SW480 (cell line): ENCODE measurements at regions not wholly inside any gene's neighbourhood (a gene's known extent, or its start where the extent isn't known, plus 50 kb on each side); places are given as distances from the start of the nearest gene placed in this dataset.

Experiments
- DNase-seq: peaks from one replicate; pipeline ENCODE4 v3.0.0-alpha.2; 2016; ENCODE audit warnings: low spot score

GRCh38 chr13:55669051-55669450 is 1471.7 kb upstream of the PRR20A start:
- DNase-seq: no peak

DNA sequence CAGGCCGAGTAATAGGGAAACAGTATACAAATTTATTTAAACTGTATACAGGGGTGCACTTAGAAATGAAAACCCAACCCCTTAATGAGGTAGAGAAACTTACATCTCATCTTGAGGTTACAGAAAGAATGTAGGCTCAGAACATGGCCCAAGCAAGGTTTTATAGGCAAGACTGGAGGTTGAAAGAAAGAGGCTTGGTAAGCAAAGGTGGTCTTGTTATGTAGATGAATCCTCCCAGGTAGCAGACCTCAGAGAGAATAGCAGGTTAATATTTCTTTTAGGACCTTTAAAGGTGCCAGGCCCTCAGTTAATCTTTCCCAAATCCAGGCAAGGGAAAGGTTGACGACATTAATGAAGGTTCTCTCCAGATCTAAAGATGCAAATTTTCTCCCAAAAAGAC is 1466.8 kb upstream of the PRR20A start:
- no peak for DNase-seq

DNA sequence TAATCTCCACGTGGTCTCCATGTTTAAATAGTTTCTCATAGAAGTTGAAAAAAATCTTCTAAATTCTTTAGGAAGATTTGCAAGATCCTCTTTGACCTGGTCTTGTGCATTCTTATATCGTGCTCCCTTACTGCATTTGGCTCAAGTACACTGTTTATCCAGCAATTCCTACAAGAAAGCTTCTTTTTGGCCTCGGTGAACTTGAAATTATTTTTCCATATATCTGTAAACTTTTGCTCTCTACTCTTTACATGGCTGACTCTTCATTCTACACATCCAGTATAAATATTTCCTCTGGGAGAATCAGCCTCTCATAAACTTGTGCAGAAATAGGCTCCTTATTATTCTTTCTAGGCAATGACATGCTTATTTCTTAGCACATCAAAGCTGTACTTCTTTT is 1457.9 kb upstream of the PRR20A start:
- DNase-seq: no peak

- no peak for DNase-seq
Measured at GRCh38 chr13:55705526-55705925, 1435.2 kb upstream of the PRR20A start.

- DNase-seq: no peak
Measured at GRCh38 chr13:55705971-55706370, 1434.7 kb upstream of the PRR20A start.

GRCh38 chr13:55714120-55714519 is 1426.6 kb upstream of the PRR20A start:
- no peak for DNase-seq

- DNase-seq: no peak
Measured at GRCh38 chr13:55727683-55728082, 1413.0 kb upstream of the PRR20A start.

GRCh38 chr13:55728247-55728646 is 1412.5 kb upstream of the PRR20A start:
- no peak for DNase-seq

- DNase-seq: no peak
Measured at GRCh38 chr13:55745828-55746227, 1394.9 kb upstream of the PRR20A start.

GRCh38 chr13:55761986-55762385 is 1378.7 kb upstream of the PRR20A start:
- no peak for DNase-seq

GRCh38 chr13:55777612-55778011 is 1363.1 kb upstream of the PRR20A start:
- DNase-seq: no peak

DNA sequence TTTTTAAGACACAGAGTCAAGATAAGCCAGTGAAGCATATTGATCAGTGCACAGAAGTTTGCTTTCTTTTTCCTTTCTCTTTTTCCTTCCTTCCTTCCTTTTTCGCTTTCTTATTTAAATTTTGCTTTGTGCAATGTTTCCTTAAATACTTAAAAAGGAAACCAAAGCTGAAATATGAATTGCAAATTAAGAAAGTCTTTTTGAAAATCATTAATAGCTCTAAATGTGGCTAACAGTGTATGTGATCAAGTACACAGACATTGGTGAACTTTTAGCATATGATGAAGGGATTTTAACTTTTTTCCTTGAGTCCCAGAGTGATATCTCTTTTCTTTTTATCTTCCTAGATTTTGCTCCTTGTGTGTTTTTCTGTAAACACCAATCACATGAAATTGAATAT is 1356.9 kb upstream of the PRR20A start:
- DNase-seq: no peak

DNA sequence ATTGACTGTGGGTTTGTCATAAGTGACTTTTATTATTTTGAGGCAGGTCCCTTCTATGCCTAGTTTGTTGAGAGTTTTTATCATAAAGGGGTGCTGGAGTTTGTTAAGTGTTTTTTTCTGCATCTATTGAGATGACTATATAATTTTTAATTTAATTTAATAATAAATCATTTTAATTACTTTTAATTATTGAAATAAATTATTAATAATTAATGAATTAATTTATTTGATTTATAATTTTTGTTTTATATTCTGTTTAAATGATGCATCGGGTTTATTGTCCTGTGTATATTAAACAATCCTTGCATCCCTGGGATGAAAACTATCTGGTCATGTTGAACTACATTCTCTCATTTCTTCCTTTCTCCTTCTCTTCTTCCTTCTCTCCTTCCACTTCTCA is 1352.2 kb upstream of the PRR20A start:
- DNase-seq: no peak

DNA sequence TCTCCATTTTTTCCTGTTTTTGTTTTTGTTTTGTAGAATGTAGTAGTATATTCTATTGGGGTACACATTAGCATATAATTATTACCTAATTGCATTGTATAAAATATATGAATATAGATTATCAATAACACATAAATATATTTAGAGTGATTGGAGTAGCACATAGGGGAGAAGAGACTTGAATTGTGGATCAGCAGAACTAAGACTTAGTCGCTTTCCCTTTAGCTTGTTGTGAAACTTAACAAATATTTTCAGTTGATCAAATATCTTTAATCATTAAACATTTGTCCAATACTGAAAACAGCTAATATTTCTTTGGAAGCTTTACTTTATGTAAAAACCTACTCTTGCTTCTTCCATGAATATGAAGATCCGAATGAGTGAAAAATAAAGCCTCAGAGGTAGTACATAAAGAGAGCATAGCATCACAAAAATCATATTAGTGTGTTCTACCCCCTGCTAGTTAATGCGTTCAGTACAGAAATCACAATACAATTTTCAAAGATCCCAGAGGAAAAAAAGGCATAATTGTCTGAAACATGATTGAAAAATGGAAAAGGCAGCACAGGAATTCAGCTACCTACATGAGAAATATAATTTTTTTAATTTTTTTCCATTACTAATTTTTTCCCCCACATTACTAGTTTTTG is 1348.0 kb upstream of the PRR20A start:
- no peak for DNase-seq

DNA sequence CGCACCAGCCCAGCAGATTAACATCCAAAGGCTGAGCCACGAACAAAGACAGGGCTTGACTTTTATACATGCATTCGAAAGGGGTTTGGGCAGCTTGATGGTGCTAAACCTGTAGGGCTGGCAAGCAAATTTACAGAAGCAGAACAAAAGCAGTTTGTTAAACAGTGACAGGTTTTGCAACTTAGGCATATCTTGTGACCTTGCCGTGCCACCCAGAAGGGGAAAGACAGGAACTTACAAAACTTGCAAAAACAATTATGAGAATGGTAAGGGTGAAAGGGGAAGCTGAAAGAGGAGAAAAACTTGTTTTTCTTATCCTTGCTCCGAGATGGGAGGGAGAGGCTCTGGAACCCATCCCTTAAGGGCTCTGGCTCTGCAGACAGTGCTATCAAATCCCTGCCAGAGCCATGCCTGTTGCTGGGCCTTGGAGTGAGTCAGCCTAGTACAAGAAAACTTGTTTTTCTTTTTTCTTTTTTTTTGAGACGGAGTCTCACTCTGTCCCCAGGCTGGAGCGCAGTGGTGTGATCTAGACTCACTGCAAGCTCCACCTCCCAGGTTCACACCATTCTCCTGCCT is 1325.2 kb upstream of the PRR20A start:
- DNase-seq: no peak

DNA sequence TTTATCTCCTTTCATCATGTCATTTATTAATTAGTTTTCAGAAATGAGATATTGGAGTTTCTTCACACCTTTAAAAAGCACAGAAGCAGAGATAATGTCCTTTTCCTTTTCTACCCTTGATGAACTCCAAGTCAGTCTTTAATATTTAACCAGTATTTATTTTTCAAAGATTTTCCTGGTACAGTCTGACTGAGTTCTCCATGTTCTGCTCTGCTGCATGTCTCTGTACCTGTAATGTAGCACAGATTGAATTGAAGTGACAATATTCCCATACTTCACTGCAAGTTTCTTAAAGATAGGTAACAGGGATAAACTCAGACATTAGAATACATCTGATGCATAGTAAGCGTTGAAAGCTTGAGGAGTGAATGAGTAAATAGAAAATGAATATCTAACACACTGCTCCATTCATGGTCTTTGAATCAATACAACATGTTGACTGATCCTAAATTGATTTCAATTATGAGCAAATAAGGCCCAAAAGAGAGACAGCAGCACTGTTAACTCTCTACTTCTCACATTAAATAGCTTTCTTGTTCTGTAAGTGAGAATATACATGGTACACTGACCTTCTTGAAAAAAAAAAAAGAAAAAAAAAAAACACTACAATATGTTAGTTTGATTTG is 1323.6 kb upstream of the PRR20A start:
- no peak for DNase-seq

DNA sequence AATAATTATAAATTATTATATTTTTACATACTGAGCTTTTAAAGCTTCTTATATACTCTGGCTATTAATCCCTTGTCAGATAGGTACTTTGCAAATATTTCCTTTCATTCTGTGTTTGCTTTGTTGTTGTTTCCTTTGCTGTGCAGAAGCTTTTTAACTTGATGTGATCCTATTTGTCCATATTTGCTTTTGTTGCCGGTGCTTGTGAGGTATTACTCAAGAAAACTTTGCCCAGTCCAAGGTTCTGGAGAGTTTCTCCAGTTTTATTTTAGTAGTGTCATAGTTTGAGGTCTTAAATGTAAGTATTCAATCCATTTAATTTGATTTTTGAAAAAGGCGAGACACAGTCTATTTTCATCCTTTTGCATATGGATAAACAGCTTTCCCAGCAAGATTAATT is 1319.9 kb upstream of the PRR20A start:
- no peak for DNase-seq

GRCh38 chr13:55869648-55870047 is 1271.1 kb upstream of the PRR20A start:
- no peak for DNase-seq

- DNase-seq: no peak
Measured at GRCh38 chr13:55887561-55887960, 1253.2 kb upstream of the PRR20A start.

GRCh38 chr13:55893540-55893939 is 1247.2 kb upstream of the PRR20A start:
- no peak for DNase-seq

- no peak for DNase-seq
Measured at GRCh38 chr13:55937180-55937579, 1203.5 kb upstream of the PRR20A start.

DNA sequence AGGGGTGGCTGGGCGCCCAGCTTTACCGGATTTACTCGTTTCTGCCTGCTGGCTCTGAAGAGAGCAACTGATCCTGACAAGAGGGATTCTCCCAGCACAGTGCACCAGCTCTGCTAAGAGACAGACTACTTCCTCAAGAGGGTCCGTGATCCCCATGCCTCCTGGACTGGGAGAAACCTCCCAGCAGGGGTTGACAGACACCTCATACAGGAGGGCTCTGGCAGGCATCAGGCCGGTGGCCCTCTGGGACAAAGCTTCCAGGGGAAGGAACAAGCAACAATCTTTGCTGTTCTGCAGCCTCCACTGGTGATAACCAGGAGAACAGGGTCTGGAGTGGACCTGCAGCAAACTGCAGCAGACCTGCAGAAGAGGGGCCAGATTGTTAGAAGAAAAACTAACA is 1192.5 kb upstream of the PRR20A start:
- DNase-seq: no peak

DNA sequence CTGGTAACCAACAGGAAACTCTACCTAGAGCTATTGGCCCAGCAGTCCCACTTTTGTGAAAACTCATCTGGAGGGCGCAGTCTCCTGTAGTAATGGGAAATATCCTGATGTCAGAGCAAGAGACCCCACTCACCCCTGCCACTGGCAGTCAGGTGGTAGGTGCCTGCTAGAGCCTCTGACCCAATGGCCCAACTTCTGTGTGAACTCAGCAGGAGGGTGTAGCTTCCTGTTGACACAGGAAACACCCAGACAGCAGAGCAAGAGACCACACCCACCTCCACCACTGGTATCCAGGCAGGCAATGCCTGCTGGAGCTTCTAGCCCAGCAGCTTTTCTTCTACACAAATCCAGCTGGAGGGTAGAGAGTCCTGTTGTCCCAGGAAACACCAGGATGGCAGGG is 1176.8 kb upstream of the PRR20A start:
- no peak for DNase-seq

- no peak for DNase-seq
Measured at GRCh38 chr13:55967055-55967454, 1173.7 kb upstream of the PRR20A start.
